Activated CD4-positive, alpha-beta T cell treated with anti-CD3 and anti-CD28 coated beads, Interleukin-2, amount 50 U/mL, for 1 hour (primary cell): ENCODE measurements at regions not wholly inside any gene's neighbourhood (a gene's known extent, or its start where the extent isn't known, plus 50 kb on each side); places are given as distances from the start of the nearest gene placed in this dataset.
"Not testable (repeated sequence)": the region's sequence is repeated elsewhere in the genome, so short reads cannot be mapped to it uniquely, and the experiment has no call there.

Source experiments
- DNase-seq: peaks from one replicate; pipeline ENCODE4 v3.0.0-alpha.2; 2020

- no peak for DNase-seq
Measured at GRCh38 chr2:16745466-16745865, 79.8 kb upstream of the CYRIA start.

GRCh38 chr2:16744521-16744920 lies 78.9 kb upstream of the CYRIA start:
- DNase-seq = no peak

GRCh38 chr2:16742026-16742425 lies 76.4 kb upstream of the CYRIA start:
- no peak for DNase-seq

- no peak for DNase-seq
Measured at GRCh38 chr2:16741498-16741897, 75.9 kb upstream of the CYRIA start.

- no peak for DNase-seq
Measured at GRCh38 chr2:16739778-16740581, 74.3 kb upstream of the CYRIA start.

GRCh38 chr2:16738361-16739225 lies 73.0 kb upstream of the CYRIA start:
- DNase-seq = no peak

GRCh38 chr2:16737812-16738211 lies 72.2 kb upstream of the CYRIA start:
- no peak for DNase-seq

GRCh38 chr2:16736633-16737032 lies 71.0 kb upstream of the CYRIA start:
- DNase-seq = no peak

GRCh38 chr2:16729335-16729734 lies 63.7 kb upstream of the CYRIA start:
- no peak for DNase-seq

- no peak for DNase-seq
Measured at GRCh38 chr2:16728351-16729136, 62.9 kb upstream of the CYRIA start.

- not testable (repeated sequence) for DNase-seq
Measured at GRCh38 chr2:16727849-16728248, 62.2 kb upstream of the CYRIA start.

GRCh38 chr2:16727256-16727655 lies 61.6 kb upstream of the CYRIA start:
- no peak for DNase-seq

GRCh38 chr2:16726577-16726976 lies 60.9 kb upstream of the CYRIA start:
- no peak for DNase-seq

- DNase-seq = no peak
Measured at GRCh38 chr2:16726147-16726546, 60.5 kb upstream of the CYRIA start.

GRCh38 chr2:16725549-16725948 lies 59.9 kb upstream of the CYRIA start:
- DNase-seq = no peak

GRCh38 chr2:16722677-16723076 lies 57.0 kb upstream of the CYRIA start:
- no peak for DNase-seq

GRCh38 chr2:16722126-16722525 lies 56.5 kb upstream of the CYRIA start:
- DNase-seq = no peak

- DNase-seq = not testable (repeated sequence)
Measured at GRCh38 chr2:16721529-16721928, 55.9 kb upstream of the CYRIA start.

GRCh38 chr2:16720737-16721136 lies 55.1 kb upstream of the CYRIA start:
- DNase-seq = not testable (repeated sequence)

- DNase-seq = no peak
Measured at GRCh38 chr2:16719485-16719808, 53.8 kb upstream of the CYRIA start.

GRCh38 chr2:16718576-16719484 lies 53.2 kb upstream of the CYRIA start:
- DNase-seq = no peak

GRCh38 chr2:16717477-16717876 lies 51.8 kb upstream of the CYRIA start:
- DNase-seq = no peak
